CMK (cell line): ENCODE measurements at regions not wholly inside any gene's neighbourhood (a gene's known extent, or its start where the extent isn't known, plus 50 kb on each side); places are given as distances from the start of the nearest gene placed in this dataset.

ENCODE experiments used
- DNase-seq: peaks from one replicate; pipeline ENCODE4 v3.0.0-alpha.2; 2010; ENCODE audit warnings: low read depth

GRCh38 chr19:33898062-33898677, 101.5 kb downstream of the KCTD15 start:
- DNase-seq, result no peak

- DNase-seq, result no peak
These were observed 104.1 kb downstream of the KCTD15 start for GRCh38 chr19:33900817-33901216.

GRCh38 chr19:33902395-33902794, 105.7 kb downstream of the KCTD15 start:
- DNase-seq, result no peak

DNA sequence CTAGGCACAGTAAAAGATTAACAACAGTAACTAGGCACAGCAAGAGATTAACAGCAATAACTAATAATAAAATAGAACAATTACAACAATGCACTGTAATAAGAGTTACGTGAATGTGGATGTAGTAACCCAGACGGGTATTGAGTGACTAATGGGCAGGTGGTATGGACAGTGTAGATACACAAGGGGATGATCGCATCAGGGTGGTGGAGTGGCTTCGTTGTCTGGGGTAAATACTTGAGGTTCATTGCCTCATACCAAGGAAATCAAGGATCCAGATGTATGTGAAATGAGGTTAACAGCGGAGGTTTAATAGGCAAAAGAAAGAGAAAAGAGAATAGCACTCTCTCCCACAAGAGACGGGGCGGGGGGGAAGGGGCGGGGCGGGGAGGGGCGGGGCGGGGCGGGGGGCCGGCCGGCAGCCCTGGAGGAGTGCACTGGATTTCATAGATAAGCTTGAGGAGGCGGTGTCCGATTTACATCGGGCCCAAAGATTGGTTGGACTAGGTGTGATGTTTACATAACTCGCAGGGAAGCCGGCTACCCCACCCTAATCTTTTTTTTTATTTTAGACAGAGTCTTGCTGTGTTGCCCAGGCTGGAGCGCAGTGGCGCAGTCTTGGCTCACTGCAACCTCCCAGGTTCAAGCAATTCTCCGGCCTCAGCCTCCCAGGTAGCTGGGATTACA, 106.3 kb downstream of the KCTD15 start:
- no peak for DNase-seq

- DNase-seq, result no peak
These were observed 106.8 kb downstream of the KCTD15 start for GRCh38 chr19:33903489-33903850.

DNA sequence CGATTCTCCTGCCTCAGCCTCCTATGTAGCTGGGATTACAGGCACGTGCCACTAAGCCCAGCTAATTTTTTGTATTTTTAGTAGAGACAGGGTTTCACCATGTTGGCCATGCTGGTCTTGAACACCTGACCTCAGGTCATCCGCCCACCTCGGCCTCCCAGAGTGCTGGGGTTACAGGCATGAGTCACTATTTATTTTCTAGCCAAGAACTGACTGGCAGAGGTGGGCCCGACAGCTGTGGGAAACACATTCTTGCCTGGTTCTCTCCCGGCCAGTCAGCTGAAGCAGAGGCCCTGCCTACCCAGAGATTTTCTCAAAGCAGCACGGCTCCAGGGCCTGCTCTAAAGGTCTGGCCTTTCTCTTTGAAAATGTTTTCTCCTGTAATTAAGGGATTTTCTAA, 108.0 kb downstream of the KCTD15 start:
- DNase-seq, result no peak

DNA sequence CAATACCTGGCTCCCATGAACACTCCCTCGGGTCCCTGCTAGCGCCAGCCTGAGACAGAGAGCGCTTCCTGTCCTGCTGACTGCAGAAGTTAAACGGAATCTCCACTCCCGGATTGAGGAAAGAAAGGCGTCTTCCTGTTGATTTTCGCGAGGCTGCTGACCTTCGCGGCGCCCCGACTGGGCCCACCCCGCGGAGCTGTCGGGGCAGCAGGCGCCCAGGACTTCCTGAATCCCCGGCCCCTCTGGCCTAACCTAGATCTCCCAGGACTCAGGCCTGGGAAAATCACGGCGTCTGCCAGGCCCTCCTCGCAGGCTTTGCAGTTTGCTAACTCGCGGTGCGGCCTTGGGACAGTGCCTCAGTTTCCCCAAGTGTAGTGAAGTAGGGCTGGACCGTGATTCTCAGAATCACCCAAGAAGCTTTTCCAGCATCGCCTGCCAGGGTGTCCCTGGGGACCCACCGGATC, 108.8 kb downstream of the KCTD15 start:
- no peak for DNase-seq

DNA sequence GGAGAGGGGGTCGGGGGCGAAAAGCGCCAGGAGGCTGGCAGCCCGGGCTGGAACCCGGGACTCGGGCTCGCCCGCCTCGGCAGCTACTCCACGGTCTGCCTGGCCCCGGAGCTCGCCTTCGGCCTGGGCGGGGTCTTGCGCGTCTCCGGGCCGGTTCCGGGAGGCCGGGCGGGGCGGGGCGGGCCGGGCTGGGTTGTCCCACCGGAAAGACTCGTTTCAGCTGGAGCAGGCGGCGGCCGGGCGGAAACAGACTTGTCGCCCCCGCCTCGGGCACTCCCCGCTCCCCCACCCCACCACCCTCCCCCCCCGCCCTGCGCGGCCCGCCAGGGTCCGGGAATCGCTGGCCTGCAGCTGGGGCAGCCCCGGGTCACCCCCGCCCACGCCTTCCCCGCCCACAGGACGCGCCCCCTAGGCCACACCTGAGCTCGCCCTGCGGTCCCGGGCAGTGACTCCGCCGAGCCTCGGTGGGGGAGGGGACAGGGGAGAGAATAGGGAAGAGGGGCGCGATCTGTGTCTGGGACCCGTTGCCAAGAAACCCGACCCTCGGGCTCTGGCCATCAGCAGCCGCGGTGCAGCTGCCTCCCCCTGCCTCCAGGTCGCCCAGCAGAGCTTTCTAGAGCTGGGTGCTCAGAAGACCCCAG, 109.4 kb downstream of the KCTD15 start:
- no peak for DNase-seq

GRCh38 chr19:33906578-33907335, 110.1 kb downstream of the KCTD15 start:
- DNase-seq, result no peak

DNA sequence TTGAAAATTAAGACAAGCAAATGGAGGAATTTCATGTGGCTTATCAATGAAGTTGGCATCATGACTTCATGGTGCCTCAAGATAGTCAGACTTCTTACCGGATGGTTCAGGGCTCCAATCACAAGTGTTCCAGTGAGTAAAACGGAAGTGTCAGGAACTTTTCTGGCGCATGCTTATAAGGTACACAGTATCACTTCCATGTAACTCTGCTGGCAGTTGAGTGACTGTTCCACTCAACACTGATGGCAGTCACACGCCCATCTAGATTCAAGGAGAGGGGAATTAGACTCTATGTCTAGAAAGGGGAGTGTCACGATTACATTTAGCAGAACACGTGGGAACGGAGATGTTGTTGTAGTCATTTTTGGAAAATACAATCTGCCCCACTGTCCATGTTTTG, 114.3 kb downstream of the KCTD15 start:
- DNase-seq, result no peak

DNA sequence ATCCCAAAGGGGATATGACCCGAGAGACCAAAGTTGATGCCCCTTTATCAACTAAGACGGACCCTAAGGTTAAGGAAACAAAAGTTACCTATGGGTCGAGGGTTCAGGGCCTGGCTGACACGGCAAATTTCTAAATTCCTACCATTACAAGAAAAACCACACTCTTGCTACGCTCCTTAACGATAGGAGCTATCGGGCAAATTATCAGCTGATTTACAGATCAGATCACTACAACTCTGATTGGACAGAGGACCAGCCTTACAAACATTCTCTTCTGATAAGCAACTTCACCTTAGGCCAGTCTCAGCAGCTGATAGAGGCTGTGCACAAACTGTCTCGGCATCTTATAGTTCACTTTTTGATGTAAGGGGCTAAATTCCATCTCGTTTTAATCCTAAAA, 117.9 kb downstream of the KCTD15 start:
- DNase-seq, result no peak

GRCh38 chr19:33916792-33917191, 120.1 kb downstream of the KCTD15 start:
- no peak for DNase-seq

DNA sequence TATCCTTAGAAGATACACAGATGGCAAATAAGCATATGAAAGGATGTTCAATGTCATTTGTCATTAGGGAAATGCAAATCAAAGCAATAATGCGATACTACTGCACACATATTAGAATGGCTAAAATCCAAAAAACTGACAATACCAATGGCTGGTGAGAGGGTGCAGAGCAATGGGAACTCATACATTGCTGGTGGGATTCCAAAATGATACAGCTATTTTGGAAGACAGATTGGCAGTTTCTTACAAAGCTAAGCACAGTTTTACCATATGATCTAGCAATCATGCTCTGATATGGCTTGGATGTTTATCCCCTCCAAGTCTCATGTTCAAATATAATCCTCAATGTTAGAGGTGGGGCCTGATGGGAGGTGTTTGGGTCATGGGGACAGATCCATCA, 122.6 kb downstream of the KCTD15 start:
- no peak for DNase-seq

DNA sequence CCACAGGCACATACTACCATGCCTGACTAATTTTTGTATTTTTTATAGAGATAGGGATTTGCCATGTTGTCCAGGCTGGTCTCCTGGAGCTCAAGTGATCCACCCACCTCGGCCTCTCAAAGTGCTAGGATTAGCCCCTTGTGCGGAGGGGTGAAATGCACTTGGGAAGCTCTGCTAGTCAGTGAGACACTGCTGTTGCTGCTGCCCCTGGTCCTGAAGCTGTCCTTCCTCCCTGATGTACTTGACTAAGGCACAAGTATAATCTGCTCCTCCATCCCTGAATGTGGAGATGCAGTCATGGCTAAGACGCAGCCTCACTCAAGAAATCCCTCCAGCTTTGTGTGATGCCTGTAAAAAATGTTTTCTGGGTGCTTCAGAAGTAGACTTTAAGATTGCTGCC, 124.5 kb downstream of the KCTD15 start:
- DNase-seq, result no peak

GRCh38 chr19:33926306-33926705, 129.6 kb downstream of the KCTD15 start:
- DNase-seq, result no peak

GRCh38 chr19:33927789-33928457, 131.3 kb downstream of the KCTD15 start:
- no peak for DNase-seq

DNA sequence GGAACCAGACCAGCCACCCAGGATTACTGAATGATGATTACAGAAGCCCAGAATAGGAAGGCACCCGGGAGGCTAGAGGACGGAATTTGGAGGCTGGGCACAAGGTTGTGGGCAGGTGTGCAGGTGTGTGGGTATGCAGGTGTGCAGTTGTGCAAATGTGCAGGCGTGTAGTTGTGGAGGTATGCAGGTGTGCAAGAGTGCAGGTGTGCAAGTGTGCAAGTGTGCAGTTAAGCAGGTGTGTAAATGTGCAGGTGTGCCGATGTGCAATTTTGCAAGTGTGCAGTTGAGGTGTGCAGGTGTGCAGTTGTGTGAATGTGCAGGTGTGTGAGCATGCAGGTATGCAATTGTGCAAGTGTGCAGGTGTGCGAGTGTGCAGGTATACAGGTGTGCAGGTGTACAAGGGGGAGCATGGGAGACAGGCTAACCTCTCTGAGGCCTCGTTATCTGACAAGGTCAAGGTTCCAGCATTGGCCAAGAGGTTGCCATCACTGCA, 131.8 kb downstream of the KCTD15 start:
- DNase-seq, result no peak

DNA sequence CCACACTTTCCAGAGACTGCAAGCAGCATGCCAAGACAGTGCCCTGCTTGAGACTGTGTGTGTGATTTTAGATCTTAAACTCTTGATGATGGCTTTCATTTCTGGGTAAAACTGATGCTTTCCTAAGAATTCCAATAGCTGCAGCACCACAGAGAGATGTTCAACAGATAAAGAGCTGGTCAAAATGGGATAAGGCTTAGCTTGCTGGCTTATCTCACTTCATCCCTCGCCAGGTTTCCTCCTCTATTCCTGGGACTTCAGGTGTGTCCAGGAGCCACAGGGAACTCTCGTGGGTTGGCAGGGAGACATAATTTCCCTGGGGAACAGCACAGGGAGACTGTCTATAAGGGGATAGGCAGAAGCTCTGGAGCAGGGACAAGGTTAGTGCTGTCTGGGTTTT, 137.3 kb downstream of the KCTD15 start:
- DNase-seq, result no peak

- no peak for DNase-seq
These were observed 142.2 kb downstream of the KCTD15 start for GRCh38 chr19:33938821-33939220.

DNA sequence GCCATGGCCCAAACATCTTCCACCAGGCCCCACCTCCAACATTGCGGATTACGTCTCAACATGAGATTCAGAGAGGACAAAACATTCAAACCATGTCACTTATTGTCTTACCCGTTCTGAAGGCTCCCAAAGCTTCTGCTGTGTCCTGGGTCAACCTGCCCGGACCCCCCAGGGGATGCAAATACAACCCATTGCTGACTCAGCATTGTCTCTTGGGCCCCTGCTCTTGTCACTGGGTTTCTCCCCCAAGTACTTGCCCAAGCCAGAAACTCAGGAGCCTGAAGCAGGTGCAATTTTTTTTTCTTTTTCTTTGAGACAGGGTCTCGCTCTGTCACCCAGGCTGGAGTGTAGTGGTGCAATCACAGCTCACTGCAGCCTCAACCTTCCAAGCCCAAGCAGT, 144.5 kb downstream of the KCTD15 start:
- no peak for DNase-seq

GRCh38 chr19:33946535-33947264, 150.0 kb downstream of the KCTD15 start:
- DNase-seq, result no peak
